Bronchial epithelial cell (primary cell): ENCODE measurements at regions not wholly inside any gene's neighbourhood (a gene's known extent, or its start where the extent isn't known, plus 50 kb on each side); places are given as distances from the start of the nearest gene placed in this dataset.

Experiments used
- DNase-seq: peaks from one replicate; pipeline ENCODE4 v3.0.0-alpha.2; 2010; ENCODE audit warnings: low read depth
- FAIRE-seq: peaks from 2 replicates; lab custom pipeline; 2011; peaks lifted over from hg19 to GRCh38; lab: Jason Lieb, UNC
- H3K27me3 ChIP-seq: 2 replicates; pipeline ENCODE4 v1.5.1; 2011; ENCODE audit warnings: low read length; ENCODE audit not compliant: control insufficient read depth, insufficient read depth
- H3K36me3 ChIP-seq: 2 replicates; pipeline ENCODE4 v1.5.1; 2011; ENCODE audit warnings: low read length; ENCODE audit not compliant: control insufficient read depth, insufficient read depth
- H3K4me3 ChIP-seq: 2 replicates; pipeline ENCODE4 v1.5.1; 2011; ENCODE audit warnings: mild to moderate bottlenecking, low read depth, low read length, control low read depth
- CTCF ChIP-seq: IDR thresholded peaks from 2 replicates; pipeline ENCODE4 v1.5.1; 2011; ENCODE audit warnings: mild to moderate bottlenecking, moderate library complexity, low read length, control low read depth, inconsistent platforms; ENCODE audit not compliant: insufficient read depth, severe bottlenecking

- DNase-seq: no peak
- TF ChIP-seq CTCF: no peak
- FAIRE-seq: no peak
- H3K36me3 ChIP-seq: no peaks in the 10 kb centered on the region
- H3K4me3 ChIP-seq: no peak overlapping the region
- H3K27me3 ChIP-seq: no peaks in the 10 kb centered on the region
These were observed 487.8 kb downstream of the EDEM1 start for GRCh38 chr3:5675319-5675718.

- DNase-seq (no peak), FAIRE-seq (no peak)
- Histone ChIP-seq H3K4me3 (no peak overlapping the region), H3K27me3 (no peaks in the 10 kb centered on the region), H3K36me3 (no peaks in the 10 kb centered on the region)
- no peak for TF ChIP-seq CTCF
These were observed 490.0 kb downstream of the EDEM1 start for GRCh38 chr3:5677555-5677954.

GRCh38 chr3:5678248-5678647 is 490.7 kb downstream of the EDEM1 start:
- no peaks in the 10 kb centered on the region for H3K36me3 ChIP-seq
- no peak for DNase-seq
- TF ChIP-seq CTCF: no peak
- no peak overlapping the region for H3K4me3 ChIP-seq
- no peaks in the 10 kb centered on the region for H3K27me3 ChIP-seq
- FAIRE-seq: no peak

GRCh38 chr3:5678844-5679243 is 491.3 kb downstream of the EDEM1 start:
- DNase-seq (no peak), FAIRE-seq (no peak)
- TF ChIP-seq CTCF: no peak
- Histone ChIP-seq H3K27me3 (no peaks in the 10 kb centered on the region), H3K36me3 (no peaks in the 10 kb centered on the region), H3K4me3 (no peak overlapping the region)

- Histone ChIP-seq H3K4me3 (no peak overlapping the region), H3K36me3 (no peaks in the 10 kb centered on the region)
- no peak for FAIRE-seq
These were observed 499.7 kb downstream of the EDEM1 start for GRCh38 chr3:5687230-5687629.

More at GRCh38 chr3:5687230-5687629, 499.7 kb downstream of the EDEM1 start:
- TF ChIP-seq CTCF: no peak
- H3K27me3 ChIP-seq: no peaks in the 10 kb centered on the region
- DNase-seq: no peak
